ENCODE measurements at regions not wholly inside any gene's neighbourhood (a gene's known extent, or its start where the extent isn't known, plus 50 kb on each side); places are given as distances from the start of the nearest gene placed in this dataset.
"Not testable (repeated sequence)": the region's sequence is repeated elsewhere in the genome, so short reads cannot be mapped to it uniquely, and the experiment has no call there.

GRCh38 chr3:125685741-125686140, 90.4 kb upstream of the OSBPL11 start:
- TF ChIP-seq CTCF, POLR2AphosphoS5, POLR2A, EP300 (IDR thresholded peaks at IDR 0.05): not testable (repeated sequence)
